Endothelial cell of umbilical vein (primary cell): ENCODE measurements at regions not wholly inside any gene's neighbourhood (a gene's known extent, or its start where the extent isn't known, plus 50 kb on each side); places are given as distances from the start of the nearest gene placed in this dataset.

Experiments
- CTCF ChIP-seq, 2 donors: IDR thresholded peaks; 1 replicate in 1 of 2; 2 replicates in 1 of 2; pipeline ENCODE4 v1.5.1; 2011; ENCODE audit warnings: low read length in 2 of 2, mild to moderate bottlenecking in 2 of 2, moderate library complexity in 2 of 2, control low read depth in 1 of 2, inconsistent platforms in 1 of 2, low read depth in 1 of 2; ENCODE audit not compliant: insufficient read depth in 1 of 2; ENCODE audit errors: extremely low read depth in 1 of 2
- EZH2 ChIP-seq: IDR thresholded peaks from 2 replicates; pipeline ENCODE4 v1.6.1; 2012; ENCODE audit warnings: borderline replicate concordance, low read depth, mild to moderate bottlenecking, moderate library complexity, low read length, inconsistent platforms; ENCODE audit not compliant: severe bottlenecking
- FOS ChIP-seq: IDR thresholded peaks from 2 replicates; pipeline ENCODE4 v1.6.1; 2011; ENCODE audit warnings: mild to moderate bottlenecking, low read length, moderate library complexity, borderline replicate concordance; ENCODE audit not compliant: insufficient read depth
- GATA2 ChIP-seq: IDR thresholded peaks from 2 replicates; pipeline ENCODE4 v1.7.0; 2011; ENCODE audit warnings: low read depth, mild to moderate bottlenecking, moderate library complexity, mixed read lengths, low read length; ENCODE audit not compliant: insufficient read length, insufficient read depth
- MAX ChIP-seq: IDR thresholded peaks from 2 replicates; pipeline ENCODE4 v1.6.1; 2011; ENCODE audit not compliant: insufficient read depth, insufficient read length
- MYC ChIP-seq: IDR thresholded peaks from one replicate; pipeline ENCODE4 v1.6.1; 2011; ENCODE audit warnings: mild to moderate bottlenecking, low read depth, low read length
- POLR2A ChIP-seq: IDR thresholded peaks from 2 replicates; pipeline ENCODE4 v1.6.1; 2012; ENCODE audit warnings: low read depth, mild to moderate bottlenecking, control low read depth, low read length
- POLR2AphosphoS5 ChIP-seq: IDR thresholded peaks from 2 replicates; pipeline ENCODE4 v1.6.1; 2012; ENCODE audit warnings: low read depth, mild to moderate bottlenecking, control low read depth, low read length, moderate library complexity; ENCODE audit not compliant: insufficient read depth

- no peak for TF ChIP-seq EZH2
- TF ChIP-seq POLR2AphosphoS5, result no peak
- no peak for TF ChIP-seq CTCF (IDR thresholded peaks at IDR 0.05; ENCODE audit: extremely low read depth in 1 of 2, insufficient read depth in 1 of 2, low read depth in 1 of 2, low read length in 2 of 2)
- no peak for TF ChIP-seq MAX
- TF ChIP-seq POLR2A, result no peak
- no peak for TF ChIP-seq FOS
- TF ChIP-seq MYC, result no peak
- no peak for TF ChIP-seq GATA2
Measured at GRCh38 chr10:60470091-60470490, 80.4 kb upstream of the ANK3 start.
